ENCODE measurements at regions not wholly inside any gene's neighbourhood (a gene's known extent, or its start where the extent isn't known, plus 50 kb on each side); places are given as distances from the start of the nearest gene placed in this dataset.

- no peak overlapping the region for H3K27ac ChIP-seq (ENCODE audit: low read depth, low read length)
- no peaks in the 10 kb centered on the region for H3K36me3 ChIP-seq (ENCODE audit: control insufficient read depth in 1 of 2, insufficient read depth in 2 of 2, low read length in 2 of 2)
- peaks cover 0 to 3% of the 10 kb centered on the region in 2 donors for H3K27me3 ChIP-seq (ENCODE audit: control insufficient read depth in 1 of 2, insufficient read depth in 2 of 2, low read length in 2 of 2)
- H3K4me1 ChIP-seq (ENCODE audit: control insufficient read depth in 1 of 2, insufficient read depth in 2 of 2, low read length in 2 of 2): no peaks in the 10 kb centered on the region
- H3K9ac ChIP-seq (ENCODE audit: low read depth in 1 of 2, low read length in 2 of 2): no peak overlapping the region
- no peaks in the 10 kb centered on the region for H3K9me3 ChIP-seq (ENCODE audit: control insufficient read depth in 1 of 2, low read length in 2 of 2)
- no peak overlapping the region for H3K4me3 ChIP-seq (ENCODE audit: low read depth in 1 of 2, low read length in 2 of 2)
These were observed 307.0 kb downstream of the ZNF536 start for GRCh38 chr19:30679153-30679702.

GRCh38 chr19:30678168-30678567, 306.0 kb downstream of the ZNF536 start:
- Histone ChIP-seq H3K9me3 (ENCODE audit: control insufficient read depth in 1 of 2, low read length in 2 of 2) (no peaks in the 10 kb centered on the region), H3K27ac (ENCODE audit: low read depth, low read length) (no peak overlapping the region), H3K36me3 (ENCODE audit: control insufficient read depth in 1 of 2, insufficient read depth in 2 of 2, low read length in 2 of 2) (no peaks in the 10 kb centered on the region), H3K4me1 (ENCODE audit: control insufficient read depth in 1 of 2, insufficient read depth in 2 of 2, low read length in 2 of 2) (no peaks in the 10 kb centered on the region), H3K9ac (ENCODE audit: low read depth in 1 of 2, low read length in 2 of 2) (no peak overlapping the region), H3K27me3 (ENCODE audit: control insufficient read depth in 1 of 2, insufficient read depth in 2 of 2, low read length in 2 of 2) (peaks cover 0 to 4% of the 10 kb centered on the region in 2 donors), H3K4me3 (ENCODE audit: low read depth in 1 of 2, low read length in 2 of 2) (no peak overlapping the region)

GRCh38 chr19:30677702-30678101, 305.5 kb downstream of the ZNF536 start:
- Histone ChIP-seq H3K36me3 (ENCODE audit: control insufficient read depth in 1 of 2, insufficient read depth in 2 of 2, low read length in 2 of 2) (no peaks in the 10 kb centered on the region), H3K9ac (ENCODE audit: low read depth in 1 of 2, low read length in 2 of 2) (no peak overlapping the region), H3K4me3 (ENCODE audit: low read depth in 1 of 2, low read length in 2 of 2) (no peak overlapping the region), H3K4me1 (ENCODE audit: control insufficient read depth in 1 of 2, insufficient read depth in 2 of 2, low read length in 2 of 2) (no peaks in the 10 kb centered on the region), H3K27ac (ENCODE audit: low read depth, low read length) (no peak overlapping the region), H3K27me3 (ENCODE audit: control insufficient read depth in 1 of 2, insufficient read depth in 2 of 2, low read length in 2 of 2) (peaks cover 0 to 4% of the 10 kb centered on the region in 2 donors), H3K9me3 (ENCODE audit: control insufficient read depth in 1 of 2, low read length in 2 of 2) (no peaks in the 10 kb centered on the region)

- Histone ChIP-seq H3K27me3 (ENCODE audit: control insufficient read depth in 1 of 2, insufficient read depth in 2 of 2, low read length in 2 of 2) (peaks cover 0 to 4% of the 10 kb centered on the region in 2 donors), H3K36me3 (ENCODE audit: control insufficient read depth in 1 of 2, insufficient read depth in 2 of 2, low read length in 2 of 2) (no peaks in the 10 kb centered on the region), H3K4me1 (ENCODE audit: control insufficient read depth in 1 of 2, insufficient read depth in 2 of 2, low read length in 2 of 2) (no peaks in the 10 kb centered on the region), H3K4me3 (ENCODE audit: low read depth in 1 of 2, low read length in 2 of 2) (no peak overlapping the region), H3K9ac (ENCODE audit: low read depth in 1 of 2, low read length in 2 of 2) (no peak overlapping the region), H3K27ac (ENCODE audit: low read depth, low read length) (no peak overlapping the region), H3K9me3 (ENCODE audit: control insufficient read depth in 1 of 2, low read length in 2 of 2) (no peaks in the 10 kb centered on the region)
These were observed 305.0 kb downstream of the ZNF536 start for GRCh38 chr19:30676990-30677679.

GRCh38 chr19:30675086-30675485, 302.9 kb downstream of the ZNF536 start:
- no peak overlapping the region for H3K27ac ChIP-seq (ENCODE audit: low read depth, low read length)
- no peaks in the 10 kb centered on the region for H3K4me1 ChIP-seq (ENCODE audit: control insufficient read depth in 1 of 2, insufficient read depth in 2 of 2, low read length in 2 of 2)
- no peak overlapping the region for H3K4me3 ChIP-seq (ENCODE audit: low read depth in 1 of 2, low read length in 2 of 2)
- no peaks in the 10 kb centered on the region for H3K9me3 ChIP-seq (ENCODE audit: control insufficient read depth in 1 of 2, low read length in 2 of 2)
- no peak overlapping the region for H3K9ac ChIP-seq (ENCODE audit: low read depth in 1 of 2, low read length in 2 of 2)
- no peaks in the 10 kb centered on the region for H3K36me3 ChIP-seq (ENCODE audit: control insufficient read depth in 1 of 2, insufficient read depth in 2 of 2, low read length in 2 of 2)
- H3K27me3 ChIP-seq (ENCODE audit: control insufficient read depth in 1 of 2, insufficient read depth in 2 of 2, low read length in 2 of 2): peaks cover 0 to 4% of the 10 kb centered on the region in 2 donors

- Histone ChIP-seq H3K4me3 (ENCODE audit: low read depth in 1 of 2, low read length in 2 of 2) (no peak overlapping the region), H3K4me1 (ENCODE audit: control insufficient read depth in 1 of 2, insufficient read depth in 2 of 2, low read length in 2 of 2) (no peaks in the 10 kb centered on the region), H3K27me3 (ENCODE audit: control insufficient read depth in 1 of 2, insufficient read depth in 2 of 2, low read length in 2 of 2) (peaks cover 0 to 4% of the 10 kb centered on the region in 2 donors), H3K27ac (ENCODE audit: low read depth, low read length) (no peak overlapping the region), H3K9ac (ENCODE audit: low read depth in 1 of 2, low read length in 2 of 2) (no peak overlapping the region), H3K36me3 (ENCODE audit: control insufficient read depth in 1 of 2, insufficient read depth in 2 of 2, low read length in 2 of 2) (no peaks in the 10 kb centered on the region), H3K9me3 (ENCODE audit: control insufficient read depth in 1 of 2, low read length in 2 of 2) (no peaks in the 10 kb centered on the region)
These were observed 302.5 kb downstream of the ZNF536 start for GRCh38 chr19:30674656-30675055.

GRCh38 chr19:30673336-30673735, 301.2 kb downstream of the ZNF536 start:
- Histone ChIP-seq H3K27ac (ENCODE audit: low read depth, low read length) (no peak overlapping the region), H3K36me3 (ENCODE audit: control insufficient read depth in 1 of 2, insufficient read depth in 2 of 2, low read length in 2 of 2) (no peaks in the 10 kb centered on the region), H3K27me3 (ENCODE audit: control insufficient read depth in 1 of 2, insufficient read depth in 2 of 2, low read length in 2 of 2) (peaks cover 0 to 4% of the 10 kb centered on the region in 2 donors), H3K4me1 (ENCODE audit: control insufficient read depth in 1 of 2, insufficient read depth in 2 of 2, low read length in 2 of 2) (no peaks in the 10 kb centered on the region), H3K4me3 (ENCODE audit: low read depth in 1 of 2, low read length in 2 of 2) (no peak overlapping the region), H3K9ac (ENCODE audit: low read depth in 1 of 2, low read length in 2 of 2) (no peak overlapping the region), H3K9me3 (ENCODE audit: control insufficient read depth in 1 of 2, low read length in 2 of 2) (no peaks in the 10 kb centered on the region)

GRCh38 chr19:30672926-30673325, 300.7 kb downstream of the ZNF536 start:
- Histone ChIP-seq H3K4me3 (ENCODE audit: low read depth in 1 of 2, low read length in 2 of 2) (no peak overlapping the region), H3K36me3 (ENCODE audit: control insufficient read depth in 1 of 2, insufficient read depth in 2 of 2, low read length in 2 of 2) (no peaks in the 10 kb centered on the region), H3K9me3 (ENCODE audit: control insufficient read depth in 1 of 2, low read length in 2 of 2) (no peaks in the 10 kb centered on the region), H3K9ac (ENCODE audit: low read depth in 1 of 2, low read length in 2 of 2) (no peak overlapping the region), H3K27me3 (ENCODE audit: control insufficient read depth in 1 of 2, insufficient read depth in 2 of 2, low read length in 2 of 2) (peaks cover 0 to 4% of the 10 kb centered on the region in 2 donors), H3K4me1 (ENCODE audit: control insufficient read depth in 1 of 2, insufficient read depth in 2 of 2, low read length in 2 of 2) (no peaks in the 10 kb centered on the region), H3K27ac (ENCODE audit: low read depth, low read length) (no peak overlapping the region)

- Histone ChIP-seq H3K9me3 (ENCODE audit: control insufficient read depth in 1 of 2, low read length in 2 of 2) (no peaks in the 10 kb centered on the region), H3K4me1 (ENCODE audit: control insufficient read depth in 1 of 2, insufficient read depth in 2 of 2, low read length in 2 of 2) (no peaks in the 10 kb centered on the region), H3K9ac (ENCODE audit: low read depth in 1 of 2, low read length in 2 of 2) (no peak overlapping the region), H3K36me3 (ENCODE audit: control insufficient read depth in 1 of 2, insufficient read depth in 2 of 2, low read length in 2 of 2) (no peaks in the 10 kb centered on the region), H3K27me3 (ENCODE audit: control insufficient read depth in 1 of 2, insufficient read depth in 2 of 2, low read length in 2 of 2) (peaks cover 0 to 4% of the 10 kb centered on the region in 2 donors), H3K4me3 (ENCODE audit: low read depth in 1 of 2, low read length in 2 of 2) (no peak overlapping the region), H3K27ac (ENCODE audit: low read depth, low read length) (no peak overlapping the region)
These were observed 299.5 kb downstream of the ZNF536 start for GRCh38 chr19:30671622-30672051.

GRCh38 chr19:30671367-30671619, 299.1 kb downstream of the ZNF536 start:
- no peak overlapping the region for H3K9ac ChIP-seq (ENCODE audit: low read depth in 1 of 2, low read length in 2 of 2)
- no peaks in the 10 kb centered on the region for H3K36me3 ChIP-seq (ENCODE audit: control insufficient read depth in 1 of 2, insufficient read depth in 2 of 2, low read length in 2 of 2)
- H3K9me3 ChIP-seq (ENCODE audit: control insufficient read depth in 1 of 2, low read length in 2 of 2): no peaks in the 10 kb centered on the region
- H3K4me3 ChIP-seq (ENCODE audit: low read depth in 1 of 2, low read length in 2 of 2): no peak overlapping the region
- no peak overlapping the region for H3K27ac ChIP-seq (ENCODE audit: low read depth, low read length)
- H3K27me3 ChIP-seq (ENCODE audit: control insufficient read depth in 1 of 2, insufficient read depth in 2 of 2, low read length in 2 of 2): peaks cover 0 to 4% of the 10 kb centered on the region in 2 donors
- H3K4me1 ChIP-seq (ENCODE audit: control insufficient read depth in 1 of 2, insufficient read depth in 2 of 2, low read length in 2 of 2): no peaks in the 10 kb centered on the region
